Progenitor cell of endocrine pancreas (in vitro differentiated cells): ENCODE measurements at regions not wholly inside any gene's neighbourhood (a gene's known extent, or its start where the extent isn't known, plus 50 kb on each side); places are given as distances from the start of the nearest gene placed in this dataset.
"Not testable (repeated sequence)": the region's sequence is repeated elsewhere in the genome, so short reads cannot be mapped to it uniquely, and the experiment has no call there.

Experiments
- DNase-seq: peaks from one replicate; pipeline ENCODE4 v3.0.0; 2021; ENCODE audit warnings: low spot score; ENCODE audit not compliant: unreplicated experiment
- H3K27ac Mint-ChIP-seq: 2 replicates; pipeline ENCODE4 v1.8.0; 2021; ENCODE audit warnings: mild to moderate bottlenecking, moderate library complexity, mixed read lengths
- H3K27me3 Mint-ChIP-seq: 2 replicates; pipeline ENCODE4 v1.8.0; 2021; ENCODE audit warnings: mixed read lengths
- H3K36me3 Mint-ChIP-seq: 2 replicates; pipeline ENCODE4 v1.8.0; 2022; ENCODE audit warnings: mixed read lengths; ENCODE audit not compliant: insufficient read depth
- H3K4me1 Mint-ChIP-seq: 2 replicates; pipeline ENCODE4 v1.8.0; 2021; ENCODE audit warnings: low read depth, mixed read lengths
- H3K4me3 Mint-ChIP-seq: 2 replicates; pipeline ENCODE4 v1.8.0; 2021; ENCODE audit warnings: low read depth, mild to moderate bottlenecking, moderate library complexity, mixed read lengths
- H3K9me3 Mint-ChIP-seq: 2 replicates; pipeline ENCODE4 v1.8.0; 2021; ENCODE audit warnings: low read depth, mixed read lengths
- CTCF ChIP-seq: fragments of 200-600 bp; sonication (generic); IDR thresholded peaks from one replicate; pipeline ENCODE4 v1.5.0; 2021; ENCODE audit warnings: antibody characterized with exemption, mild to moderate bottlenecking; ENCODE audit not compliant: unreplicated experiment

- Mint-ChIP-seq H3K27me3 (no peaks in the 10 kb centered on the region), H3K36me3 (no peaks in the 10 kb centered on the region), H3K4me1 (peaks cover 3% of the 10 kb centered on the region), H3K4me3 (no peak overlapping the region), H3K27ac (no peak overlapping the region), H3K9me3 (peaks cover 5% of the 10 kb centered on the region)
- TF ChIP-seq CTCF = no peak
- no peak for DNase-seq
These were observed 721.4 kb downstream of the RFPL4B start for GRCh38 chr6:113068570-113068969.

GRCh38 chr6:113070681-113071080, 723.6 kb downstream of the RFPL4B start:
- H3K27me3 Mint-ChIP-seq, DNase-seq, H3K27ac Mint-ChIP-seq, H3K4me1 Mint-ChIP-seq, H3K4me3 Mint-ChIP-seq, H3K9me3 Mint-ChIP-seq, H3K36me3 Mint-ChIP-seq: not testable (repeated sequence)

GRCh38 chr6:113073611-113074191, 726.6 kb downstream of the RFPL4B start:
- TF ChIP-seq CTCF = no peak
- Mint-ChIP-seq H3K36me3 (no peaks in the 10 kb centered on the region), H3K9me3 (peaks cover 5% of the 10 kb centered on the region), H3K27me3 (no peaks in the 10 kb centered on the region), H3K27ac (no peak overlapping the region), H3K4me1 (peaks cover 5% of the 10 kb centered on the region), H3K4me3 (no peak overlapping the region)
- DNase-seq = no peak

- H3K27me3 Mint-ChIP-seq = no peaks in the 10 kb centered on the region
- peaks cover 5% of the 10 kb centered on the region for H3K4me1 Mint-ChIP-seq
- no peak overlapping the region for H3K27ac Mint-ChIP-seq
- DNase-seq = no peak
- H3K36me3 Mint-ChIP-seq = no peaks in the 10 kb centered on the region
- no peak overlapping the region for H3K4me3 Mint-ChIP-seq
- no peaks in the 10 kb centered on the region for H3K9me3 Mint-ChIP-seq
- TF ChIP-seq CTCF = no peak
These were observed 729.0 kb downstream of the RFPL4B start for GRCh38 chr6:113076116-113076515.

- Mint-ChIP-seq H3K36me3 (no peaks in the 10 kb centered on the region), H3K4me1 (peaks cover 5% of the 10 kb centered on the region), H3K9me3 (no peaks in the 10 kb centered on the region), H3K4me3 (no peak overlapping the region), H3K27ac (no peak overlapping the region), H3K27me3 (peaks cover 4% of the 10 kb centered on the region)
- no peak for TF ChIP-seq CTCF
- DNase-seq = no peak
These were observed 729.7 kb downstream of the RFPL4B start for GRCh38 chr6:113076816-113077215.

GRCh38 chr6:113077794-113078193, 730.7 kb downstream of the RFPL4B start:
- peaks cover 4% of the 10 kb centered on the region for H3K27me3 Mint-ChIP-seq
- peaks cover 5% of the 10 kb centered on the region for H3K4me1 Mint-ChIP-seq
- no peak for TF ChIP-seq CTCF
- H3K4me3 Mint-ChIP-seq = no peak overlapping the region
- DNase-seq = no peak
- no peaks in the 10 kb centered on the region for H3K9me3 Mint-ChIP-seq
- H3K36me3 Mint-ChIP-seq = no peaks in the 10 kb centered on the region
- no peak overlapping the region for H3K27ac Mint-ChIP-seq
